Activated CD4-positive, alpha-beta T cell treated with anti-CD3 and anti-CD28 coated beads for 48 hours (primary cell): ENCODE measurements at regions not wholly inside any gene's neighbourhood (a gene's known extent, or its start where the extent isn't known, plus 50 kb on each side); places are given as distances from the start of the nearest gene placed in this dataset.

Source experiments
- DNase-seq: peaks from one replicate; pipeline ENCODE4 v3.0.0-alpha.2; 2020

- DNase-seq: no peak
Observed at GRCh38 chr7:47724335-47724982, 142.5 kb upstream of the TNS3 start.

- DNase-seq: no peak
Observed at GRCh38 chr7:47722126-47722525, 140.2 kb upstream of the TNS3 start.

- no peak for DNase-seq
Observed at GRCh38 chr7:47721670-47722069, 139.8 kb upstream of the TNS3 start.

GRCh38 chr7:47720907-47721244 is 139.0 kb upstream of the TNS3 start:
- no peak for DNase-seq

GRCh38 chr7:47720141-47720906 is 138.4 kb upstream of the TNS3 start:
- DNase-seq: no peak

- no peak for DNase-seq
Observed at GRCh38 chr7:47719675-47720074, 137.8 kb upstream of the TNS3 start.

GRCh38 chr7:47715631-47716068 is 133.7 kb upstream of the TNS3 start:
- no peak for DNase-seq

- DNase-seq: no peak
Observed at GRCh38 chr7:47714669-47715607, 133.0 kb upstream of the TNS3 start.

GRCh38 chr7:47713595-47713994 is 131.7 kb upstream of the TNS3 start:
- DNase-seq: no peak

GRCh38 chr7:47712416-47712815 is 130.5 kb upstream of the TNS3 start:
- no peak for DNase-seq

GRCh38 chr7:47711776-47712175 is 129.9 kb upstream of the TNS3 start:
- no peak for DNase-seq

GRCh38 chr7:47710201-47710935 is 128.5 kb upstream of the TNS3 start:
- no peak for DNase-seq

- DNase-seq: no peak
Observed at GRCh38 chr7:47709451-47709850, 127.5 kb upstream of the TNS3 start.

- DNase-seq: no peak
Observed at GRCh38 chr7:47709051-47709450, 127.1 kb upstream of the TNS3 start.

GRCh38 chr7:47707583-47707982 is 125.7 kb upstream of the TNS3 start:
- no peak for DNase-seq

- no peak for DNase-seq
Observed at GRCh38 chr7:47704936-47705335, 123.0 kb upstream of the TNS3 start.

- no peak for DNase-seq
Observed at GRCh38 chr7:47702080-47702479, 120.2 kb upstream of the TNS3 start.

- no peak for DNase-seq
Observed at GRCh38 chr7:47698386-47698785, 116.5 kb upstream of the TNS3 start.

- DNase-seq: no peak
Observed at GRCh38 chr7:47697543-47697942, 115.6 kb upstream of the TNS3 start.

- no peak for DNase-seq
Observed at GRCh38 chr7:47696152-47696710, 114.3 kb upstream of the TNS3 start.

GRCh38 chr7:47693216-47693615 is 111.3 kb upstream of the TNS3 start:
- no peak for DNase-seq

GRCh38 chr7:47691988-47692387 is 110.1 kb upstream of the TNS3 start:
- no peak for DNase-seq
